ENCODE measurements at regions not wholly inside any gene's neighbourhood (a gene's known extent, or its start where the extent isn't known, plus 50 kb on each side); places are given as distances from the start of the nearest gene placed in this dataset.
A peak's percentile ranks its signal among the peaks of the same experiment; 100 is the strongest.
"Not testable (repeated sequence)": the region's sequence is repeated elsewhere in the genome, so short reads cannot be mapped to it uniquely, and the experiment has no call there.

DNA sequence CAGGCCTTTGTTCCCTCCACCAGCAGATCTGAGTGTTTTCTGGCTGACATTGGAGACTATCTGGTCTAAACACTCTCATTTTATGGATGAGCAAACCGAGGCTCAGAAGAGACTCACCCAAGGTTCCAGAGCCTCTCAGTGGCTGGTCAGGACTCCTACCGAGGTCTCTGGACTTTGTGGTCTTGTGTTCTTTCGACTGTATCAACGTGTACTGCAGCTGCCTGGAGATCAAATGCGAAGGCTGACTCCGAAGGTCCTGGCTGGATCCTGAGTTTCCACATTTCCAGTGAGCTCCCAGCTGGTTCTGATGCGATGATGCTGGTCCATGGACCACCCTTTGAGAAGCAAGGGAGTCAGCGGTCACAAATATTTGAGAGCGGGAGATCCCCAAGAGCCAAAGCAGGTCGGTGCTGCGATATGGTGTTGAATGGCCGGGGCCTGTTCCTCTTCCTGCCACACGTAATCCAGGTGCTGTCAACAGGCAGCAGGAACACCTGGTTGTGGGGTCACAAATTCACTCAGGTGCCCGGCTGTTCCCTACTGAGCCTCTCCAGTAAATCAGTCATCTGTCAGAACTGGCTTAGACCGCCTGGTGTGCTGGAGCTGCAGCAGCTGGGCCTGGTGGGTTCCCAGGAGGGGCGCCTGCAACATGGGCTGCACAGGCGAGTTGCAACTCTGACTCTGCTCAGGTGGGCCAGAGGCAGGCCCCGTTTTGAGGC lies 94.8 kb upstream of the USP24 start:
- no peak for DNase-seq

DNA sequence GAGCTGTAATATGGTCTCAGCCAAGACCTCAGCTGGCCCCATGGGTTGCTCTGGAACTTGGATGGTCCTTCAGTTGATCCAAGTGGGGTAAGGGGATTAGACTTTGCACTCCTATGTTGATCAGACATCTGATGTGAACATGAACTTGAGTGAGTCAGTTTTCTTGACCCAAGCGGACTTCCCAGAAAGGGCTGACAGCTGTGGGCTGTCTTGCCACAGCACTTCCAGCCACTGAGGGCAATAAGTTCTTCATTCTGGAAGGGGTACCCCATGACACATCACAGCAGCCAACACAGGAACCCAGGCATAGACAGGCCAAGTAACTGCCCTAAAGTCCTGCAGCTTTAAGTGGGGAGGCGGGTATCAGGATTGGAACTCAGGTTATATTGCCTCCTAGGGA lies 93.9 kb upstream of the USP24 start:
- DNase-seq = no peak

DNA sequence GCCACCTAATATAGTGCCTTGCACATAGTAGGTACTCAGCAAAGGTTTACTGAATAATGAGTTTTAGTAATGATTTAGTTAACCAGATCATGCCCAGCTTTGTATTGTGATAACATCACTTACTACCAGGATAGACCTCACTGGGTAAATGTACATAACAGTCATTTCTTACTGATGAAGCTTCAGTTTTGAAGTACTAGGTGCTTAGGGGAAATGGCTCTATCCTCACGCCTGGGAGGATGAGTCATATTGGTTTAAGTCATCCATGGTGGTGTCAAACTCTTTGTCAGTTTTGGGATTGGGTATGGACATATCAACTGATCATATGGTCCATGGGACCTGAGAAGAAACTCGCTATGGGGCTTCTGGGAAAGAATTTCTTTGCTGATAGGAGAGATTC lies 90.6 kb upstream of the USP24 start:
- DNase-seq = no peak

DNA sequence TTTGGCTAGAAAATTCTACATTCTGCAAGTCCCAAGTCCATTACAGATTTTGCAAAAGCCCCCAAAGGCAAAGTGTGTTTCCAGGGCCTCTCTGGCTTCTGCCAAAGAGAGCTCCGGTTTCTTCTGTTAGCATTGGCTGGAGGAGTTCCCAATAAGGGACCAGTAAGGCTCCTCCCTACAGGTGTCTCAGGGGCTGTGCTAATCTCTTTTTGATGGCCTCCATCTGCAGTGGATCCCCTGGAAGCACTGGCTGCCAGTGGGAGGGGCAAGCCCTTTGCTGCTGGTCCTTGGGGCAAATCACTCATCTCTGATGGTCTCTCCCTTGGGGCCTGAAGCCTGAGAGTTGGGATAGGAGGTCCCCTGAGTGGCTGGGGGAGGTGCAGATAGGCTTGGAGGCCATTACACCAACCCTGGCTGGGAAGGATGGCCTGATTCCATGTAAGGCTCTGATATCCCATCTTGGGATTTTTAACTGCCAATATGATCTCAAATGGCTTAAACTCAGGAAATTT lies 89.1 kb upstream of the USP24 start:
- no peak for DNase-seq

- no peak for DNase-seq
Observed at GRCh38 chr1:55302972-55303371, 87.8 kb upstream of the USP24 start.

DNA sequence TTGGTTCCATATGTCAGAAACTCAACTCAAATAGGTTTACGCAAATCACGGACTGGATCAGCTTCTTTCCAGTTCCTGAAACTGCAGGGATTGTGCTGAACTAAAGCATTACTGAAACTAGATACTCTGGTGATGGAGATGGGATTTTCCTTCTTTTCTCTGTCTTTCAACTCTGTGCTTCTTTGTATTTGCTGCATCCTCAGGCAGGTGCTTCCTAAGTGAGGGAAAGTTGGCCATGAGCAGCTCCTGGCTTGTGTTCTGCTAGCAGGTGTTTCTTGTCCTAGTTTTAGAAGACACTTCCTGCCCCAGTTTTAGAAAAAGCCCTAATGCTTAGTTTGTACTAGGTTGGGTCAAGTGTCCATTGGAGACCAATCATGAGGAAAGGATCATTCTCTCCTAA lies 86.7 kb upstream of the USP24 start:
- no peak for DNase-seq

- no peak for DNase-seq
Observed at GRCh38 chr1:55300975-55301374, 85.8 kb upstream of the USP24 start.

DNA sequence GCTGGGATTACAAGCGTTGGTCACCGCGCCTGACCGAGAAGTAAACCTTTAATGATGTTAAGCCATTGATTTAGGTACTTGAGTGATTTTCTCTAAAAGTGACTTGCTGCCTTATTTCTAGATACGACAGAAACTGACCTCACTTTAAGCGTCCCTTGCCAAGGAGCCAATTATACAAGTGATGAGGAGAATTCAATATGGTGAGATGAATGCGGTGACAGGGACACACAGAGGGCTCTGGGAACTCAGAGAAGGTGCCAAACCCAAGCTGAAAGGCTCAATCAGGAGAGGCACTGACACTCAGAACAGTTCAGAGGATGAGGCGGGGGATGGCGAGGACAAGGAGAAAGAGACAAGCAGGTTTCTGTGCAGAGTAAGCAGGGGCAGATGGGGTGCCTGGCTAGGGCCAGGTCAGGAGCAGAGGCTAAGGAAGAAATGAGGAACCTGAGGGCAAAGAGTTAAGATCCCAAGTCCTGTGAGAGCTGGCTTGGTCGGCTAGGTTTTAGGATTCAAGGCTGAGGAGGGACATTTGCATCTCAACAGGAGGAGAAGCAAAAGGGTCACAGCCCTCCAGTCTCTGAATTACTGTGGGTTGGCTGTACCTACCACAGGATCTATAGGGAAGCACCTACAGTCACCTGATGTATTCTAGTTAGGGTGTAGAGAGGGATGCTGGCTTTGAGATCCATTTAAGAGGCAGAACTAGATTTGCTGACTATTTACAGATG lies 83.2 kb upstream of the USP24 start:
- DNase-seq = no peak

GRCh38 chr1:55296247-55296646 lies 81.1 kb upstream of the USP24 start:
- not testable (repeated sequence) for DNase-seq

GRCh38 chr1:55289614-55290013 lies 74.5 kb upstream of the USP24 start:
- no peak for DNase-seq

DNA sequence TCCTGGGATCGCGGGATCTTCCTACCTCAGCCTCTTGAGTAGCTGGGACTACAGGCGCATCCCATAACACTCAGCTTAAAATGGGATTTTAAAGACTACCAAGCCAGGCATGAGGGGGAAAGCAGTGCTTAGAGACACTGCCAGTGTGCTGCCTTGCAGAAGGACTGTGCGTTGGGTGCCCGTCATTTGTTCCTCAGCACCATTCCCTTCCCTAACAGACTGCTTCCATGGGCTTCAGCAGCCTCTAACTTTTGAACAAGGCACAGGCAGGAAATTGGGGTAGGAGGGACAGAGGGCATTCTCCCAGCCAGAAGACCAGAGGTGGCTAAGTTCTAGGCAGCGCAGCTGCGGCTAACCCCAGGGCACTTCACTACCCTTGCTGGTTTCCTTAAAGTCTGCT lies 73.9 kb upstream of the USP24 start:
- no peak for DNase-seq

- no peak for DNase-seq
Observed at GRCh38 chr1:55288245-55288644, 73.1 kb upstream of the USP24 start.

DNA sequence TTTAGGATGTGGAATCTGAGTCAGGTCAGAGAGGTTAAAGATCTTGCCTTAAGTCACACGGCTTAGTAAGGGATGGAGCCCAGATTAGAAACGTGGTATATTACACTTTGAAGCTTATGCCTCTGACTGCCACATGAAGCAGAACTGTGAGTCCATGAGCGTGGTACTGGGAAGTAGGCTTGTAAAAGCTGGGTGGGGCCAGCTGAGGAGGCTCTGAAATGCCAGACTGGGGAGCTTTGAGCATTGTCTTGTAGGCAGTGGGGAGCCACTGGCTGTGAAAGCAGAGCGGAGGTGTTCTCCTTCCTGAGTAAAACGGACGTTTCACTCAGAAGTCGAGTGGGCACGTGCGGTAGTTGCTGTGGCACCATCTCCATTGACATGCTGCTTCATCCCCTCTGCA lies 72.6 kb upstream of the USP24 start:
- DNase-seq = no peak

GRCh38 chr1:55286856-55287602 lies 71.9 kb upstream of the USP24 start:
- no peak for DNase-seq

DNA sequence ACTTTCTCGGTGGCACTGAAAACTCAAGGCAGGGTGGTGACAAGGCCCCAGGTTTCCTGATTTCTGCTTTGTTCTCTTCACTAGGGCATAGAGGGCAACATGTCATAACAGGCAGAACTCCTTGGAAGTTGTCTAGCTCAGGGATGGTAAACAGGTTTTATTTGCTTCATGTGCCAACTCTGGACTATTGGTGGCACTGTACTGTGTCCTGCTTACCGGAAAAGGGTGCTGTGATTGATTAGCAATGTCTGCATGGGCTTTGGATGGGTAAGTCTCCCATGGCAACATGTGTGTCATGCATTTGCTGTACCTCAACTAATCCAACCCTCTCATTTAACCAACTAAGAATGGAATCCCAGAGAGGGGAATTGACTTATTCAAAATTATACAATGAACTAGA lies 70.7 kb upstream of the USP24 start:
- DNase-seq = no peak

- DNase-seq = no peak
Observed at GRCh38 chr1:55284856-55285255, 69.7 kb upstream of the USP24 start.

DNA sequence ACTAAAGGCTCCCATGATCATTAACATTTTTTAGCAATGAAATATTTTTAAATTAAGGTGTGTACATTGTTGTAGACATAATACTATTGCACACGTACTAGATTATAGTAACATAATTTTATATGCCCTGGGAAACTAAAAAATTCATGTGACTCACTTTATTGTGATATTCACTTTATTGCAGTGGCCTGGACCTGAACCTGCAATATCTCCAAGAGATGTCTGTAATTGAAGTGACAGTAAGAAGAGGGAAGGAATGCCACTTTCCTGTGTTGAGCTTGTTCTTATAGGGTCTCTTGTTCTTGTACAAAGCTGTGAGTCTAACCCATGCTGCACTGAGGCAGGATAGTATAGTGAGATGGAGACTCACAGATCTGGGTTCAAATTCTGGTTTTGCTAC lies 66.9 kb upstream of the USP24 start:
- no peak for DNase-seq

GRCh38 chr1:55280731-55281130 lies 65.6 kb upstream of the USP24 start:
- no peak for DNase-seq

GRCh38 chr1:55279627-55280026 lies 64.5 kb upstream of the USP24 start:
- DNase-seq = no peak

DNA sequence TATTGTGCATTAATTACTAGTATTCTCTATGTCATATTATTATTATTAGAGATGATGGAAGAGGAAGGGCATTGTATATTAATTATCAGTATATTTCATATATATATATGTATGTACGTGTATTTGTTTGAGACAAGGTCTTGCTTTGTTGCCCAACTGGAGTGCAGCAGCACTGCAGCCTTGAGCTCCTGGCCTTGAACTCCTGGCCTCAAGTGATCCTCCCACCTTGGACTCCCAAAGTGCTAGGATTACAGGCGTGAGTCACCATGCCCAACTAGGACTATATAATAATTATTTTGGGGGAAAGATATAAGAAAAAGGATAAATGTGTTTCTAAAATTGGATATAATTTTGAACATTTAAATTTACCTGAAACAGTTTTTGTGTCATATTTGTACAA lies 63.2 kb upstream of the USP24 start:
- DNase-seq = no peak

DNA sequence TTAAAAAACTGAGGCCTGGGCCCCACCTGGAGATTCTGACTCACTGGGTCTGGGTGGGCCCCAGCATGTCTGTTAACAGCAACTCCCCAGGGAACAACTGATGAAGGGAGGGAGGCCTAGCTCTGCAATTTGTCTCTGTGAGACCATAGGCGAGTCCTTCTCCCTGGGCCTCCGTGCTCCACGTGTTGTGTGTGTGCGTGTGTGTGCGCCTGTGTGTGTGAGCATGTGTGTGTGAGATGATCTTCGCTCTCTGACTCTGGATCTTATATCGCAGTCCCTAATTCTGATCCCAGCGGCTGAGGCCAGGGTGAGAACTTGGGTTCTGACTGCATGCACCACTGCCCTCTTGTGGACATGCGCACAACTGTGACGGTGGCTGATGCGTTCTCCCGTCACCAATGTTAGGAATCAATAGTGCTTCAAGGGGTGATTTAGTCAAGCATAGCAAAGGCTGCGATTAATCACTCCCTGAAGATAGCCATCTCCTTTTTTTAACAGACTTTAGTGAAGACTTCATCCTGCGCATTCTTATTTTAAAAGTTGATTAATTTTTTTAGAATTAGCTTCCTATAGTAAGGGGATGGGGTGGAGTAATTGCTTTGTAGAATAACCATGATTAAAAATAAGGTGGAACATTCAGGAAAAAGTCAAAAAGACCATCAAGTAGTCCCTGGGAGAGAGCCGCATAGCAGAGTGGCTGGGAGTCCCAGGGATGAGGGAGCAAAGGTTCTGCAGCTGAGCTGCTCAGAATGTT lies 62.4 kb upstream of the USP24 start:
- peak; percentile 20 to 77 (median 59) for DNase-seq

- DNase-seq = no peak
Observed at GRCh38 chr1:55276671-55277376, 61.7 kb upstream of the USP24 start.
